Stimulated activated CD8-positive, alpha-beta memory T cell treated with anti-CD3 and anti-CD28 coated beads, Interleukin-7, amount 100 ng/mL, for 48 hours (primary cell): ENCODE measurements at regions not wholly inside any gene's neighbourhood (a gene's known extent, or its start where the extent isn't known, plus 50 kb on each side); places are given as distances from the start of the nearest gene placed in this dataset.

Experiments
- DNase-seq, 2 donors: peaks; one replicate each; pipeline ENCODE4 v3.0.0-alpha.2; 2020; ENCODE audit warnings: low read depth in 1 of 2; ENCODE audit errors: extremely low read depth in 1 of 2

- DNase-seq = no peak
Measured at GRCh38 chr12:59927032-59927431, 331.2 kb downstream of the SLC16A7 start.

GRCh38 chr12:59928416-59928815 lies 332.6 kb downstream of the SLC16A7 start:
- no peak for DNase-seq

- no peak for DNase-seq
Measured at GRCh38 chr12:59929110-59929509, 333.3 kb downstream of the SLC16A7 start.

- DNase-seq = no peak
Measured at GRCh38 chr12:59934486-59934885, 338.7 kb downstream of the SLC16A7 start.

- DNase-seq = no peak
Measured at GRCh38 chr12:59936534-59936933, 340.7 kb downstream of the SLC16A7 start.

GRCh38 chr12:59937148-59937547 lies 341.3 kb downstream of the SLC16A7 start:
- no peak for DNase-seq

- DNase-seq = no peak
Measured at GRCh38 chr12:59938190-59938962, 342.5 kb downstream of the SLC16A7 start.

GRCh38 chr12:59940631-59941342 lies 345.0 kb downstream of the SLC16A7 start:
- no peak for DNase-seq

- no peak for DNase-seq
Measured at GRCh38 chr12:59941461-59941860, 345.6 kb downstream of the SLC16A7 start.

GRCh38 chr12:59944177-59944576 lies 348.3 kb downstream of the SLC16A7 start:
- DNase-seq = no peak

- no peak for DNase-seq
Measured at GRCh38 chr12:59946635-59947034, 350.8 kb downstream of the SLC16A7 start.

GRCh38 chr12:59963546-59963945 lies 367.7 kb downstream of the SLC16A7 start:
- DNase-seq = no peak

- no peak for DNase-seq
Measured at GRCh38 chr12:59972905-59973304, 377.1 kb downstream of the SLC16A7 start.

- no peak for DNase-seq
Measured at GRCh38 chr12:59973515-59973914, 377.7 kb downstream of the SLC16A7 start.

- no peak for DNase-seq
Measured at GRCh38 chr12:59977779-59978178, 381.9 kb downstream of the SLC16A7 start.

- DNase-seq = no peak
Measured at GRCh38 chr12:59980476-59980875, 384.6 kb downstream of the SLC16A7 start.

GRCh38 chr12:59999291-59999690 lies 403.5 kb downstream of the SLC16A7 start:
- DNase-seq = no peak

GRCh38 chr12:60010486-60010885 lies 414.7 kb downstream of the SLC16A7 start:
- no peak for DNase-seq

- no peak for DNase-seq
Measured at GRCh38 chr12:60012659-60013058, 416.8 kb downstream of the SLC16A7 start.

GRCh38 chr12:60014436-60014835 lies 418.6 kb downstream of the SLC16A7 start:
- DNase-seq = no peak

- no peak for DNase-seq
Measured at GRCh38 chr12:60020068-60020467, 424.2 kb downstream of the SLC16A7 start.

GRCh38 chr12:60021235-60021634 lies 425.4 kb downstream of the SLC16A7 start:
- no peak for DNase-seq
